ENCODE measurements at regions not wholly inside any gene's neighbourhood (a gene's known extent, or its start where the extent isn't known, plus 50 kb on each side); places are given as distances from the start of the nearest gene placed in this dataset.
A peak's percentile ranks its signal among the peaks of the same experiment; 100 is the strongest.

DNA sequence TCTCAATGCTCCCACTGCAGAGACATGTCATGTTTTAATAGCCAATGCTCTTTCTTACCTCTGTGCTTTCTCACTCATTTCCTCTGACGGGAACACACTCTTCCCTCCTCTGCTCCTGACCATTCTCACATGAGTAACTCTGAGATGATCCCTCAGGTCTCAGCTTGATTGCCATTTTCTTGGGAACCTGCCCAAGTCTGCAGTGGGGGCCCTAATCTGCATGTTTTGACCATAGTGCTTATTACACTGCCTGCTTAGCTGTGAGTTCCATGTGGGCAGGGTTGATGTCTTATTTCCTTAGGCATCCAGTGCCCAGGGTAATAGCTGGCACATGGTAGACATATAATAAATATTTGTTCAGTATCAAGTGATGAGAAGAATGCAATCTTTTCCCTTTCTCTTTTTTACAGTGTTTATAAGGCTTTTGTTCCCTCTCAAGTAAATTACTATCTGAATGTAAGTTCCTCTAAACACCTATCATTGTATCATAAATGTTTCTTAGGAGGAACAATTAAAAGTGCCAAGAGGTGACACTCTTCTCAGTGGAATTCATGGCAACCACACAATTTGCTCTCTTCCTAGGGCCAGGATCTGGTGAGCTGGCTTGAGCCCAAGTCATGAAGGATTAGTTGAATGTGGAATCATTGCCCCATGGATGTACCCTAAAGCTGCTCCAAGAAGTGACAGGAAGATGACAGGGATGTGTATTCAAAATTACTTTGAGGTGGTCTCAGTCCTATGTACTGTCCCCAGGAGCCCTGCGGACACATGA, 485.4 kb upstream of the USP24 start:
- Mint-ChIP-seq H3K36me3 (ENCODE audit: low read depth) (no peaks in the 10 kb centered on the region), H3K4me1 (ENCODE audit: low read depth) (peaks cover 54% of the 10 kb centered on the region), H3K4me3 (ENCODE audit: unreplicated experiment) (no peak overlapping the region), H3K27me3 (ENCODE audit: low read depth) (no peaks in the 10 kb centered on the region), H3K27ac (ENCODE audit: unreplicated experiment) (peak overlapping the region; percentile 39), H3K9me3 (ENCODE audit: low read depth) (no peaks in the 10 kb centered on the region)
- no peak for DNase-seq (ENCODE audit: low spot score)
- TF ChIP-seq, protein P1, sequence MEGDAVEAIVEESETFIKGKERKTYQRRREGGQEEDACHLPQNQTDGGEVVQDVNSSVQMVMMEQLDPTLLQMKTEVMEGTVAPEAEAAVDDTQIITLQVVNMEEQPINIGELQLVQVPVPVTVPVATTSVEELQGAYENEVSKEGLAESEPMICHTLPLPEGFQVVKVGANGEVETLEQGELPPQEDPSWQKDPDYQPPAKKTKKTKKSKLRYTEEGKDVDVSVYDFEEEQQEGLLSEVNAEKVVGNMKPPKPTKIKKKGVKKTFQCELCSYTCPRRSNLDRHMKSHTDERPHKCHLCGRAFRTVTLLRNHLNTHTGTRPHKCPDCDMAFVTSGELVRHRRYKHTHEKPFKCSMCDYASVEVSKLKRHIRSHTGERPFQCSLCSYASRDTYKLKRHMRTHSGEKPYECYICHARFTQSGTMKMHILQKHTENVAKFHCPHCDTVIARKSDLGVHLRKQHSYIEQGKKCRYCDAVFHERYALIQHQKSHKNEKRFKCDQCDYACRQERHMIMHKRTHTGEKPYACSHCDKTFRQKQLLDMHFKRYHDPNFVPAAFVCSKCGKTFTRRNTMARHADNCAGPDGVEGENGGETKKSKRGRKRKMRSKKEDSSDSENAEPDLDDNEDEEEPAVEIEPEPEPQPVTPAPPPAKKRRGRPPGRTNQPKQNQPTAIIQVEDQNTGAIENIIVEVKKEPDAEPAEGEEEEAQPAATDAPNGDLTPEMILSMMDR (IDR thresholded peaks at IDR 0.05) = peak; percentile 19

DNA sequence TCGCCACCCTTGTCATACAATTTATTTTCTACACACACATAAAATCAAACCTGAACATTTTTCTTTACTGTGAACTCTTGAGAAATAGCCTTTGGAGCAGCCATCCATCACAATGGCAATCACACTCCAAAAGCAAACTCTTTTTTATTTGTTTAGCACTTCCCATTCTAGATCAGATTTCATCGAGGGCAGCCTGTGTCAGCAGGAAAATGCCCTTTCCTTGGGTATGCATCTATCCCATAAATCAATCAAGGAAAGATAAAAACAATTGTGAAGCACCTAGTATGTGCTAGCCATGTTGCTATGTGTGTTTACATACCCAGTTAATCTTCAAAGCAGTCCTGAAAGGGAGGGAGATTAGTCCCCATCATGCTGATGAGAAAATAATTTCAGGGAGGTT, 484.1 kb upstream of the USP24 start:
- peaks cover 66% of the 10 kb centered on the region for H3K4me1 Mint-ChIP-seq (ENCODE audit: low read depth)
- no peak overlapping the region for H3K4me3 Mint-ChIP-seq (ENCODE audit: unreplicated experiment)
- no peaks in the 10 kb centered on the region for H3K36me3 Mint-ChIP-seq (ENCODE audit: low read depth)
- H3K9me3 Mint-ChIP-seq (ENCODE audit: low read depth) = no peaks in the 10 kb centered on the region
- DNase-seq (ENCODE audit: low spot score) = no peak
- no peaks in the 10 kb centered on the region for H3K27me3 Mint-ChIP-seq (ENCODE audit: low read depth)
- TF ChIP-seq, protein P1 (IDR thresholded peaks at IDR 0.05) = no peak
- peak overlapping the region; percentile 23 for H3K27ac Mint-ChIP-seq (ENCODE audit: unreplicated experiment)

DNA sequence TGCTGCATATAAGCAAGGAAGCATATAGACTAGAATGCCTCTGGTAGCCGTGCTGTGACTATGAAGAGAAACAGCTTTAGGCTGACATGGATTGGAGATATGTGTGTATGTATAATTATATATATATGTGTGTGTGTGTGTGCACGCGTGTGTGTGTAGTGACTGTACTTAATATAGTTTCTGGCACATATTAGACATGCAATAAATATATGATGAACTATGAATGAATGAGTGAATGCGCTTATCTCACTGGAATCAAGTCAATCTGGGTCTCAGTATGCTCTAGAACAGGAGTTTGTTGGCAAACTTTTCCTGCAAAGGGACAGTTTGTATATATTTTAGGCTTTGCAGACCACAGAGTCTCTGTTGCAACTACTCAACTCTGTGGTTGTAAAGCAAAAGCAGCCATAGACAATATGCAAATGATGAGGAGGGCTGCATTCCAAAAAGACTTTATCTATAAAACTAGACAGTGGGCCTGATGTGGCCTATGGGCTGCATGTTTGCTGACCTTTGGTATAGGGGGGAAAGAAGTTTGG, 482.9 kb upstream of the USP24 start:
- Mint-ChIP-seq H3K4me3 (ENCODE audit: unreplicated experiment) (no peak overlapping the region), H3K27me3 (ENCODE audit: low read depth) (no peaks in the 10 kb centered on the region), H3K36me3 (ENCODE audit: low read depth) (no peaks in the 10 kb centered on the region), H3K4me1 (ENCODE audit: low read depth) (peaks cover 58% of the 10 kb centered on the region), H3K9me3 (ENCODE audit: low read depth) (no peaks in the 10 kb centered on the region), H3K27ac (ENCODE audit: unreplicated experiment) (no peak overlapping the region)
- TF ChIP-seq, protein P1 (IDR thresholded peaks at IDR 0.05) = no peak
- no peak for DNase-seq (ENCODE audit: low spot score)

DNA sequence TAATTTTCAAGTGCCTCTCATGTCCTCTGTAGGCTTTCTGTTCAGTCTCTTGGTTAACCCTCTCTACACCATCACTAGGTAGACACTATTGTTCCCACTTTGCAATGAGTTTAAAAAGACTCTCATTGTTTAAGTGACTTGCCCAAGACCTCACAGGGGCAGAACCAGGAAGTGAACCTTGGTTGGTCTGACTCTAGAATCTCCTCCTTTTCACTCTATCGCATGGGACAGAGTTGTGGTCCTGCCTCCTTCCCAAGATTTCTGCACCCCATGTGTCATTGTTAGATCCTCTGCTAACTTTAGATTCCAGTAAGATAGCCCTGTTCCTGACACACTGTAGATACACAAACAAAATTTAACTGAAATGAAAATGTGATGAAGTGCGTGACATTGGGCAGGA, 481.7 kb upstream of the USP24 start:
- Mint-ChIP-seq H3K4me3 (ENCODE audit: unreplicated experiment) (no peak overlapping the region), H3K4me1 (ENCODE audit: low read depth) (peaks cover 58% of the 10 kb centered on the region), H3K9me3 (ENCODE audit: low read depth) (no peaks in the 10 kb centered on the region), H3K27me3 (ENCODE audit: low read depth) (no peaks in the 10 kb centered on the region), H3K27ac (ENCODE audit: unreplicated experiment) (peak overlapping the region; percentile 95), H3K36me3 (ENCODE audit: low read depth) (no peaks in the 10 kb centered on the region)
- TF ChIP-seq, protein P1 (IDR thresholded peaks at IDR 0.05) = no peak
- DNase-seq (ENCODE audit: low spot score) = no peak

DNA sequence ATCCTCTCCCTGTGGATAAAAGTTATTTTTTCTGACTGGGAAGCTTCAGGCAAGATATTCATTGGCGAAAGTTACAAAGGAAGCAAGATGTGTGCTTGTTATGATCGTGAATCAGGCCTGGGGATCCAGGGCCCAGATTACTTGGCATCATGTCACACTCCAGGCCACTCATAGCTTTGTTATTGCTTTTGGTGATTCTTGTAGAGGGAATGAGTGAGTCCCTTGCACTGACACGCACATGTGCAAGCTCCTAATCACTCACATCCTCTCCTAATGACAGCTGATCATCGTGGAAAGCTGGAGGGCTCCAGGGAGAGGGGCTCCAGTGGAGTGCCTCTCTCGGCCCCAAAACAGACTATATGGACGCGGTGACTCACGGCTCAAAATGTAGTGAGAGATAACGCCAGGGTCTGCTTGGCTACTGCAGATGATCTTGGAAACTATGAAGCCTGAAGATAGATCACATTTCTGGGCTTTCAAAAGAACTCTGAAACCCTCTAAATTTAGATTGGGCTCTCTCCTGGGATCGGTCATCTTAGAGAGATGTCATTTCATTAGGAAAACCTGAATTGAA, 481.1 kb upstream of the USP24 start:
- TF ChIP-seq, protein P1 (IDR thresholded peaks at IDR 0.05) = no peak

More for the DNA sequence above, 481.1 kb upstream of the USP24 start:
- peak overlapping the region; percentile 95 for H3K27ac Mint-ChIP-seq (ENCODE audit: unreplicated experiment)
- no peak overlapping the region for H3K4me3 Mint-ChIP-seq (ENCODE audit: unreplicated experiment)
- H3K4me1 Mint-ChIP-seq (ENCODE audit: low read depth) = peaks cover 58% of the 10 kb centered on the region
- no peaks in the 10 kb centered on the region for H3K27me3 Mint-ChIP-seq (ENCODE audit: low read depth)
- H3K36me3 Mint-ChIP-seq (ENCODE audit: low read depth) = no peaks in the 10 kb centered on the region
- no peak for DNase-seq (ENCODE audit: low spot score)
- H3K9me3 Mint-ChIP-seq (ENCODE audit: low read depth) = no peaks in the 10 kb centered on the region

Data from chondrocyte (in vitro differentiated cells).